GM18507 (cell line): ENCODE measurements at regions not wholly inside any gene's neighbourhood (a gene's known extent, or its start where the extent isn't known, plus 50 kb on each side); places are given as distances from the start of the nearest gene placed in this dataset.
"Not testable (repeated sequence)": the region's sequence is repeated elsewhere in the genome, so short reads cannot be mapped to it uniquely, and the experiment has no call there.

ENCODE experiments used
- DNase-seq: peaks from one replicate; pipeline ENCODE4 v3.0.0; 2011; ENCODE audit warnings: low read depth; ENCODE audit not compliant: insufficient read length; ENCODE audit errors: extremely low spot score
- FAIRE-seq: peaks from 2 replicates; lab custom pipeline; 2011; peaks lifted over from hg19 to GRCh38; lab: Jason Lieb, UNC

DNA sequence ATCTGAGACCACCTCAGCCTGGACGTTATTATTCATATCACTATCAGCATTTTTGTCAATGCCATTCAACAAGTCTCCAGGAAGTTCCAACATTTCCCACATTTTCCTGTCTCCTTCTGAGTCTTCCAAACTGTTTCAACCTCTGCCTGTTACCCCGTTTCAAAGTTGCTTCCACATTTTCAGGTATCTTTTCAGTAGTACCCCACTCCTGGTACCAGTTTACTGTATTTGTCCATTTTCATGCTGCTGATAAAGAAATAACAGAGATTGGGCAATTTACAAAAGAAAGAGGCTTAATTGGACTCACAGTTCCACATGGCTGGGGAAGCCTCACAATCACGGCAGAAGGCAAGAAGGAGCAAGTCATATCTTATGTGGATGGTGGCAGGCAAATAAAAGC lies 565.5 kb downstream of the FRK start:
- no peak for DNase-seq
- FAIRE-seq = no peak

DNA sequence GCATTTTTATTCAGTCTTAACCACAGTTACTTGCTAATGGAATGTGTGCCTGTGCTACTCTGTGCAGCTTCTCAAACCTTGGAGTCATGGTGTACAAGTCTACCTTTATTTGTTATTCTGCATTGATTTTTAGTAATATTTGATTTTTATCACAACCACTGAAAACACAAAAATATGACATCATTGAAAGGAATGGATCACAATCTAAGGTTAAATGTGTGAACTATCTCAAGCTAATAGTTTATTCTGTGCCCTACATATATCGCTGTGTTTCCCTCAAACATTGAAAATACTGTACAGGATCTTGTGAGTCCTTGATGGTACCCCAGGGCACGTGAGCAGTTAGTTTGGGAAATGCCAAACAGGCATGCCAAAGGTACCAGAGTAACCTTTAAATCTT lies 573.4 kb downstream of the FRK start:
- no peak for DNase-seq
- FAIRE-seq = no peak

DNA sequence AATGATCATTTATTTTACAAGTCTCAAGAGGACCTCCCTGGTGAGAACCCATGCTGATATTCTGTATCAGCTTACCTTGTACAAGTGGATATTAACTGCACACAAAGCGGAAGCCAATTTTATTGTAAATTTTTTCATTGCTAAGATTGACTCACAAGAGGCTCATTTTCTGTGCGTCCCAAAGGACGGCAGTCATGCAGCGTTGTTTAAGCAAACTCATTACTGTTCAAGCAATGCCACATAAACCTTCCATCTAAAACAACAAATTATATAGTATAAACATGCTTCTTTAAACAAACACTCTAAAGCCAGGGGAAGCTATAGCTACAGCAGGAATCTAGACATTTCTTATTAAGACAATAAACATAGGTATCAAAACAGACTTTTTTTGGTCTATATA lies 575.3 kb downstream of the FRK start:
- no peak for DNase-seq

DNA sequence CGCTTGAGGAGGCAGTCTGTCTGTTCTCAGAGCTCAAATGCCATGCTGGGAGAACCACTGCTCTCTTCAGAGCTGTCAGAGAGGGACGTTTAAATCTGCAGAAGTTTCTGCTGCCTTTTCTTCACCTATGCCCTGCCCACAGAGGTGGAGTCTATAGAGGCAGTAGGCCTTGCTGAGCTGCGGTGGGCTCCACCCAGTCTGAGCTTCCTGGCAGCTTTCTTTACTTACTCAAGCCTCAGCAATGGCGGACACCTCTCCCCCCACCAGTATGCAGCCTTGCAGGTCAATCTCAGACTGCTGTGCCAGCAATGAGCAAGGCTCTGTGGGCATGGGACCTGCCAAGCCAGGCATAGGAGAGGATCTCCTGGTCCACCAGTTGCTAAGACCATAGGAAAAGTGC lies 580.1 kb downstream of the FRK start:
- not testable (repeated sequence) for DNase-seq, FAIRE-seq

More for the DNA sequence above, 575.3 kb downstream of the FRK start:
- FAIRE-seq = no peak

DNA sequence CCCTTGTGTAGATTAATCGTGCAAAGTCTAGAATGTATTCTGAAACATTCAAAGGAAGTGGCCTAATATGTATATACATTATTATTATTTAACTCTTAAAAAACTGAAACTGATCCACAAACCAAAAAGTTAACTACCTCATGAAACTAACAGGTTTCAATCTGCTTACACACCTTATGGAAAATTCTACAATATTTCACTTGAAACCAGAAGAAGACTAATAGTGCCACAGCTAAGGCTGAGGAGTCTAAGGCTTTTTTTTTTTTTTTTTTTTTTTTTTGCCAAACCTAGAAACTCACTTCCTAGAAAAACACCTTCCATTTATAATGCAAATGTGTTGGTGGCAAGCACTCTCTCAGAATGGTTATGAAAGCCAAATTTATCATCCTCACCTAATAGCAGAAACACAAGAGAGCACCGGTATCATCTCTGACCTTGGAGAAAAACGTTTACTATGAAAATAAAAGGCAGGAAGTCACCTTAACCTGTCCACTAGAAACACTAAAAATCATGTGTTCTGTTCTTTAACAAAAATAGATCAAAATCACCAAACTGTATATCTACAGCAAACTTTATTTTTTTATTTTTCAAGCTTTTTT lies 586.1 kb downstream of the FRK start:
- FAIRE-seq = no peak
- DNase-seq = no peak

DNA sequence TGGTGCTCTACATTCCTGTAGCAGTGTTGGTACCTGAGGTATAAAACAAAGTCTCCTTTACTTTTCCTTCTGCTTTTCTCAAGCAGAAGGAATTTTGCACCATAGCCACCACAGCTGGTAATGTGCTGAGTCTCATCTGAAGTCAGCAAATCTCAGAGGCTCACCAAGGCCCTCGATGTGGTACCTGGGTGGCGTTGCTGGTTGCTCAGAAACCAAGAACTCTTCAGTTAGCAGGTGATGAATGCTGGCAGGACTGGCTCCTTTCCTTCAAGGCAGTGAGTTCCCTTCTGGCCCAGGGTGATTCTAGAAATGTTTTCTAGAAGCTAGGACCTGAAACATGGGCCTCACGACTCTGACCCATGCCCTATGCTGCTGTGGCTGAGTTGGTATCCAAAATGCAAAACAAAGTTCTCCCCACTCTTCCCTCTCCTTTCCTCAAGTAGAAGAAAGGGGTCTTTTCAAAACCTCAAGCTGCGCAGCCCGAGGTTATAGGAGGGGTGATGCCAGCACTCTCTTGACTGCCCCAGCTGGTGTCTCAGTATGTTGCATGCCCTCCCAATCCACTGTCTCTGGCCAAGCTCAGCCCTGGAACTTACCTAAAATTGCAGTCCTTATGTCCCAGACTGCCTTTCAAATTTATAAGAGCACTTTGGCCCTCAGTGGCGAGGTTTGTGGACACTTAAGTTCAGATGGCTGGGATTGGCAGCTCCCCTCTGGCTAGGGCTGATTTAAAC lies 592.3 kb downstream of the FRK start:
- DNase-seq (no peak), FAIRE-seq (no peak)

DNA sequence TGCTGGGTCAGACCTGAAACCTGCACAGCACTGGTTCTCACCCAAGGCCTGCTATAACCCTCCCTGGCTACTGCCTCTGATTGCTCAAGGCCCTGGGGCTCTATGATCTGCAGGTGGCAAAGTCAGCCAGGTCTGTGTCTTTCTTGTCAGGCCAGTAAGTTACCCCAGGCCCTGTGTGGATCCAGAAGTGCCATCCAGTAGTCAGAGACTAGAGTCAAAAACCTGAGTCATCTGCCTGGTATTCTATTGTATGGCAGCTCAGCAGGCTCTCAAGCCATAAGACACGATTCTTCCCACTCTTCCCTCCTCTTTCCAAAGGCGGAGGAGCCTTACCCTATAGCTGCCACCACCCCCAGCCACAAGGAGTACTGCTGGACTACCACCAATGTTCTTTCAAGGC lies 593.0 kb downstream of the FRK start:
- DNase-seq = no peak
- no peak for FAIRE-seq

DNA sequence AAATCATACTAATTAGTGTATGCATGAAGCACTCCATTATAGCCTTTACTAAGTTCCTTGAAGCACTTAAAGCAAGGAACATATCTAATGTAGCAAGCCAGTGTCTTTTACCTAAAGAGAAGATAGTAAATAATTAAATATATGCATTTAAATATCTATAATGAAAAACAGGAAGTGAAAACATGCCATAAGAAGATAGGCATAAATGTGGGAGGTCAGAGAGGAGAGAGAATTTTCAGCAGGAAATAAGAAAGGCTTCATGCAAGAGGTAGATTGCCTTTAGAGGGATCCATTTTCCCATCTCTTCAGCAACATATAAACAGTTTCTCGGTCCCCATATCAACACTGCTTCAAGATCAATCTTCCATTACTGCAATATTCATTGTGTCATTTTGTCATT lies 599.8 kb downstream of the FRK start:
- no peak for FAIRE-seq
- DNase-seq = no peak

DNA sequence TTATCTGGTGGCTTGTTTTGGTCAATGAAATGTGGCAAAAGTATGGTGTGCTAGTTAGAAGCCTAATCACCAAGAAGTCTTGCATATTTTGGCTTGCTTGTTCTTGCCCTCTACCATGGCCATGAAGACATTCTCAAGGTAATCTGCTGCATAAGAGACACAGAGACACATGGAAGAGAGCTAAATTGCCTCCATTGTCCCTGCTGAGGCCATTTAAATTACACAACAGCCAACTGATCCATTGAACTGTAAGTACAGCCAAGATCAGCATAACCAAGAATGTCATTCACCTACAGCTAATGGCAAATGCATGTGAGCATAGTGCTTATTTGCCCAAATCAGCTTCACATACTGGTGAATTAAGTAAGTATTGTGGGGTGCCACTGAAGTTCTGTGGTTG lies 603.8 kb downstream of the FRK start:
- no peak for FAIRE-seq
- no peak for DNase-seq

DNA sequence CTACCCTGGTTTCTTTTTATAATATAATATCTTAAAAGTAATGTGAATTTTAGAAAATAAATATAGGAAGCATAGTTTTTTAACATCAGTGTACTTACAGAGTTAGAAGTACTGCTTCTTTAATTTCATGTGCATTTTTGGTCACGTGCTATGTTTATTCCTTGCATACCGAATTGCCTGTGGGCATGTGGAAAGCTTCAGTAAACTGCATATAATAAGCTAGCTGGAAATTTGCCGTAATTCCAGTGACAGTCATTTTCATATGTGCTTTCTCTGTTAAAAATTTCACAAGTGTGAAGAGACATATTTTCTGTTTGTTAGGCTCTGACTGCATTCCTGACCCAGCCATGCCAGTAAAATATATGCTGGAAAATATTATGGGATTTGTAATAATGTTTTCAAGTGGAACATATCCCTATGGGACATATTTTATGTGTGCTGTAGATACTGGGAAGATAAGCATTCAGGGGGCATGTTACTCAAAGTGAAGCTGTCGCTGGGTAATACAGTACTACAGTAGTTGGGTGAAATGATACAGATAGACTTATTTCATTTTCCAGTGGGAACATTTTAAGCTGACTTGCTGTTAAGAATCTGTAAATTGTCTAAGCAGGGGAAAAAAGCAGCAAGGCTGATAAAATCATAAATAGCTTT lies 616.7 kb downstream of the FRK start:
- FAIRE-seq (no peak), DNase-seq (no peak)

DNA sequence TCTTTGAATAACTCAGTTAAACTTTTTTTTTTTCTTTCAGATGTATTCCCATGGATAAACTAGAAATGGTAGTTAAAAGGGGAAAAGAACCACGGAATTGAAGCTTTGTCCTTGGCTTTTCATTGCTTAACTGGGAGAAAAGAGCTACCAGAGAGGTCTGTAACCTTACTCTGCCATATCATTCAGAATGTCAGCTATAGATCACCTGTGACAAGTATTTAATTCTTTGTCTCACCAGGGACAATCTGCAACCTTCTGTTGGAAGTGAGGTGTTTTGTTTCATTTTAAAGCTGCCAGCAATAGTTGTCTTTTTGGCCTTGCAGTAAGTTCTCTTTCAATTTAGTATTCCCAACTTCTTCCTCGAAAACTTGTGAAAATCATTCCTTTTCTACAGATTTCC lies 618.4 kb downstream of the FRK start:
- FAIRE-seq = no peak
- DNase-seq = no peak

DNA sequence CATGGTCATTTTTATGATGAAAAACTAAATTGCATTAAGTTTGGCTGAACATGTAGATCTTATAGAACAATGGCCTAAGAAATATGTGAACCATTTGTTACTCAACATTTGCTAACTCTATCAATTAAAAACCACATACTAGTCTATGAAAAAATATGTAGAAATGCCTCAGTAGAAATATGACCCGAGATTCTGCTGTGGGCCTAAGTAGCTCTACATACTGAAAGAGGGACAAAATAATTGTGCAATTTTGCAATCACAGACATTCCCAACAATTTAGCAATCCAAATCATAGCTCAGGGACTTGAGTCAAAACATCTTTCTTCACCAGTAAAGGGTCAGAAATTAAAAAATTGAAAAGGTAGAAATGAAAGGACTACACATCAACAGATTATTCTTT lies 619.0 kb downstream of the FRK start:
- DNase-seq (no peak), FAIRE-seq (no peak)

DNA sequence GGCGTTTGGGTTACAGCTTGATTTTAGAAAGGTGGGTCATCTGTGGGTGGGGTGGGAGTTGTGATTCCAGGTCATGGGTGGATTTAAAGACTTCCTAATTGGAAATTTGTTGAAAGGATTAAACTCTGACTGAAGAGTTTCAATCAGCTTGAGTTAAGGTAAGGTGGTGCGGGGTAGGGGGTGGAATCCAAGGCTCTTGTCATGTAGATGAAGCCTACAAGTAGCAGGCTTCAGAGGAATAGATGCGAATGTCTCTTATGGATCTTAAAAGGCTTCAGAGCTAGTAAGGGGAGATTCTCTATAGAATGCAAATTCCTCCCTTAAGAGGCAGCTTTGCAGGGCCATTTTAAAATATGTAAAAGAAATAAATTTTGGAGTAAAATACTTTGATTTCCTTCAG lies 645.3 kb downstream of the FRK start:
- DNase-seq (no peak), FAIRE-seq (no peak)

DNA sequence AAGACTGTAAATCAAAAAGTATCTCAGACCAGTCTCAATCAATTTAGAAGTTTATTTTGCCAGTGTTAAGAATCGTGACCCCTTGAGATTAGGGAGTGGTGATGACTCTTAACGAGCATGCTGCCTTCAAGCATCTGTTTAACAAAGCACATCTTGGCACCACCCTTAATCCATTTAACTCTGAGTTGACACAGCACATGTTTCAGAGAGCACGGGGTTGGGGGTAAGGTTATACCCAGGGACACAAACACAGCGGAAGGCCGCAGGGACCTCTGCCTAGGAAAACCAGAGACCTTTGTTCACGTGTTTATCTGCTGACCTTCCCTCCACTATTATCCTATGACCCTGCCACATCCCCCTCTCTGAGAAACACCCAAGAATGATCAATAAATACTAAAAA lies 645.8 kb downstream of the FRK start:
- FAIRE-seq, DNase-seq: not testable (repeated sequence)

DNA sequence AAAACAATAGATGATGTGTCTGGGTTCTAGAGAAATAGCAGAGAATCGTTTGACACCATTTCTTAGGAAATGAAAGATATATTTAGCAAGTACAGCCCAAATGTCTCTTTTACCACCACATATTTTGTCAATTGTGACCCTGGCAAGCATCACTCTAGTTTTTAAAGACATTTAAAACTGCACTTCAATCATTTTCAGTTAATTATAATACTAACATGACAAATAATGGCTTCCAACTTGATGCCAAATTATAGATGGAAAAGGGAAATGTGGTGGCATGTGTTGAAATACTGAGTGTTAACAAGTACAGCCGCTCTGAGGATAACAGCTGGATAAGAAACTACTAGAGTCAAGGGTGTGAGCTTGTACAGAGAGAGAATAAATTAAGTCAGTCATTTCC lies 648.9 kb downstream of the FRK start:
- no peak for DNase-seq
- no peak for FAIRE-seq

DNA sequence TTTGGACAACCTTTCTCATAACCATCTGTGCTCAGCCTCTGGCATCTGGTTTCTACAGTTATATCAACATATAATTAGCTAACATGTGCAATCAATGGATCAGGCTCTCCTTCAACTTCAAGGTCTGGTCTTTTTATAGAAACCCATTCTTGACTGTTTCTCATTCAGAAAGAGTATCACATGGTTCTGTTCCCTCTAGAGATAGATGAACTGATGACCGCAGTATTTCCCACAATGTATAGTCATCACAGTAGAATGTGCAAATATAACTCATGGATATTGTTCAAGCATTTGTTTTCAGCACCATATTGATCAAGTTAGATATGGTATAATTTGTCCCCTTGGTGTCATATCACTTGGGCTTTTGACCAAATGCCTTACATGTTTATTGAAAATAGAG lies 656.2 kb downstream of the FRK start:
- no peak for FAIRE-seq
- no peak for DNase-seq

DNA sequence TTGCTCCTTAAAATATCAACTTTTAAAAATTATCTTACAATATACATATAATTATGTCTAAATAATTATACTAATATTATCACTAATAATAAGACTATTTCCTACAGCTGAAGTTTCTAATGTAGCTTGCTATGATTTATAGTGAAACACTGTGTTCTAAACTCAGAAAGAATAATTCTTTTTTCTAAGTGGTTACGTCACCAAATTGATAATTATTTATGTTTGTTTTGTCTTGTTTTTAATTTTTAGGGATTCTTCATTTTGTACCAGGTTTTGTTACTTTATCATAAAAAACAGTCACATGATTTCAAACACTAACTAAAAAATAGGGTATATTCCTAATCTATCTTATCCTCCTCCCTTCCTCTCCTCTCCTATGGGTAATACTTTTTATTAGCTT lies 662.1 kb downstream of the FRK start:
- no peak for FAIRE-seq
- DNase-seq = no peak

DNA sequence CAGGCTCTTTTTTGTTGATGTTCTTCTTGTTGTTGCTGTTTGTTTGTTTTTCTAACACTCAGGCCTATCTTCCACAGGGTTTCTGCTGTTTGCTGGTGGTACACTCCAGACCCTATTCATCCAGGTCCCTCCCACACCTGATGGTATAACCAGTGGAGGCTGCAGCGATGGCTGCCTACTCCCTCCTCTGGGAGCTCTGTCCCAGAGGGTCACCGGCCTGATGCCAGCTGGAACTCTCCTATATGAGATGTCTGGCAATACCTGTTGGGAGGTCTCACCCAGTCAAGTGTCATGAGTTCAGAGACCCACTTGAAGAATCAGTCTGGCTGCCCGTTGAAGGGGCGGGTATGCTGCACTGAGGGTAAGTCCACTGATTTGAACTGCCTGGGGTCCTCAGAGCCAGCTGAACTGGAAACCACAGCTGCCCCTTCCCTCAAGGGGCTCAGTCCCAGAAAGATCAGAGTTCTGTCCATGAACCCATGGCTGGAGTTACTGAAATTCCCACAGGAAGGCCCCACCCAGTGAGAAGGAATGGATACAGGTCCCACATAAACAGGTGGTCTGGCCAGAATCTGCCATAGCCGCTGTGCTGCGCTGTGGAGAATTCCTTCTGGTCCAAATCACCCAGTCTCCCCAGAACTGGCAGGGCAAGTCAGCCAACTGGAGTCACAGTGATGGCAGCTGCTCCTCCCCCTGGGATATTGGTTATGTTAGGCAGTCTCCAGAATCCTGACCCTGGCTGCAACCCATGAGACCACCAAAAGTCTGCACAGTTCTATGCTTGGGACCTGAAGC lies 664.4 kb downstream of the FRK start:
- no peak for DNase-seq
- no peak for FAIRE-seq

DNA sequence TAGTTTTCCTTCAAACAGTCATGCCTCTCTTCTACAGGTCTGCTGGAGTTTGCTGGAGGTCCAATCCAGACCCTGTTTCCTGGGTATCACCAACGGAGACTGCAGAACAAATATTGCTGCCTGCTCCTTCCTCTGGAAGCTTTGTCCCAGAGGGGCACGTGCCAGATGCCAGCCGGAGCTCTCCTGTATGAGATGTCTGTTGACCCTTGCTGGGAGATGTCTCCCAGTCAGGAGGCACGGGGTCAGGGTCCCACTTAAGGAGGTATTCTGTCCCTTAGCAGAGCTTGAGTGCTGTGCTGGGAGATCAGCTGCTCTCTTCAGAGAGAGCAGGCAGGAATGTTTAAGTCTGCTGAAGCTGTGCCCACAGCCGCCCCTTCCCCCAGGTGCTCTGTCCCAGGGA lies 666.9 kb downstream of the FRK start:
- FAIRE-seq (no peak), DNase-seq (no peak)

DNA sequence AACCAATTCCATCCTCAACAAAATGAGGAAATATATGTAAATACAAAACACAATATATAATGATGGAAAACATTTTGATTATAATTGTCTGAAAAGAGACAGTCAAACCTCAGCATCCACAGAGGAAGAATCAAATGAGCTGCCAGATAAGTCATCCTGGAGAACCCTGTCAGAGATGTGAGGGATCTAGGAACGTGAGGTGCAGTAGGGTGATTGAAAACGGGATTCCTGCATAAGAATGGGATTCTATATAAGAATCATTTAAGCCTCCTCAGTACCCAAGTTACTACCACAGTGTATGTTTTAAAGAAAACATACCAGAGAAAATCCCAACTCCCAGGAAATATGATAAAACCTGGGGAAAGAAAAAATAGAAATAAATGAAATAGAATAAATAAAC lies 690.5 kb downstream of the FRK start:
- no peak for FAIRE-seq

More for the DNA sequence above, 690.5 kb downstream of the FRK start:
- DNase-seq = no peak
